ENCODE measurements at regions not wholly inside any gene's neighbourhood (a gene's known extent, or its start where the extent isn't known, plus 50 kb on each side); places are given as distances from the start of the nearest gene placed in this dataset.

DNA sequence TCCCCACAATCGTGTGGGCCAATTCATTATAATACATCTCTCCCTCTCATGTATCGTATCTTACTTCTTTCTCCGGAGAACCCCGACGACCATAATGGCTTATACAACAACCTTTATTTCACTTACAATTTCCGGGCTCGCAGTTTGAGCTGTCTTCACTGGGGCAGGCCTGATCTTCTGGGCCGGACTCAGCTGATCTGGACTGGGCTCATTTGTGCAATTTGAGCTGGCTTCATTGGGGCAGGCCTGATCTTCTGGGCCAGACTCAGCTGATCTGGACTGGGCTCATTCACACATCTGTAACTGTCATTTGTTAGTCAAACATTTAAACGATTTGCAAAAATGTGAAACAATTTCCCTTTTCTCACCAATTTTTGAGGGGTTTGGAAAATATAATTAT is 171.5 kb upstream of the FRG1 start:
- DNase-seq (no peak), ATAC-seq (no peak)
- no peak overlapping the region for H3K27ac Mint-ChIP-seq
- H3K4me1 Mint-ChIP-seq, result no peaks in the 10 kb centered on the region
- H3K9me3 ChIP-seq (ENCODE audit: control insufficient read depth, low read length, poor library complexity, severe bottlenecking), result no peaks in the 10 kb centered on the region
- no peaks in the 10 kb centered on the region for H3K36me3 Mint-ChIP-seq (ENCODE audit: low read depth)
- H3K27me3 Mint-ChIP-seq, result peaks cover 5% of the 10 kb centered on the region
- H3K4me3 Mint-ChIP-seq, result no peak overlapping the region

DNA sequence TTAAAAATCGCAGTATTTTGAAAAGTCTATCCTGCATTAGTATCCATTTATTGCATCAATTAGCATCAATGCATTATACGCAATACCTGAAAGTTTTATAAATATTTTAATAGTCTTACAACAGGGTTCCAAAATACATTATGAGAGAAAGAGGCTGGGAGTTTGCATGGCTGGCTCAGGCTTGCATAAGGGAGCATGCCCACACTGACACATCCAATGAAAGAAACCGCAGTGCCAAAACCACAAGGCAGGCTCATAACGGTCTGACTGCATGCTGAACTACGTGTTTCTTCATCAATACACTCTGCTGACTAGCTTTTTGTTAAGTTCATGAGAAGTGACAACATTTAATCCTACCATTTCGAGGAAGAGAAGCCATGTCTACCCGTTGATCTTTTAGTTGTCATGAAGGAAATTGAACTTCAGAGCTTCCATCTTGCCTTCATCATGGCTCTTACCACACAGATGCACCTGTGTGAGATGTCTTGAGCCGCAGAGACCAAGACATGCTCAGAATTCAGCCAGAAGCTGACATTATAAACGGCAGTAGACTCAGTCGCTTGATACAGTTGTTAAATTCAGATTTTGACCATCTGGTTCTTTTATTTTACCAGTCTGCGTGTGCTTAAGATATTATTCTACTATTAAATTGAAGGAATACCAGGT is 168.8 kb upstream of the FRG1 start:
- H3K27ac Mint-ChIP-seq, result no peak overlapping the region
- no peaks in the 10 kb centered on the region for H3K27me3 Mint-ChIP-seq
- no peaks in the 10 kb centered on the region for H3K9me3 ChIP-seq (ENCODE audit: control insufficient read depth, low read length, poor library complexity, severe bottlenecking)
- no peak for ATAC-seq
- no peaks in the 10 kb centered on the region for H3K4me1 Mint-ChIP-seq
- DNase-seq, result no peak
- H3K36me3 Mint-ChIP-seq (ENCODE audit: low read depth), result no peaks in the 10 kb centered on the region
- H3K4me3 Mint-ChIP-seq, result no peak overlapping the region

DNA sequence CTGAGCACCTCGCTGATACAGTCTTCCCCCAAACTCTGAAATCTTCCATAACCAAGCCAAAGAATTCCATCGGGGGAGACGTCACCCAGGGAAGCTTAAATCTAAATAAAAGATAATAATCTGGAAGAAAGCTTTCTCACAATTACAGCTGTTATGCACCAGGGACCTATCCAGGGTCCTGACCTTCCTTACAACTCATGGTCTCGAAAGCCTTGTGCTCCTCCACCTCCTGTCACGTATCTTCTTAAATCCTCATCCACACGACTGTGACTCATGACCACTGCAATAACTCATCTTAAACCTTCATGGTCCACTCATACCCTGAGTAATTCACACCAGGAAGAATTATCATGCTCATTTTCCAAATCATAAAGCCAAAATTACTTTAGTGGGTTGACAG is 166.8 kb upstream of the FRG1 start:
- no peak for ATAC-seq
- Mint-ChIP-seq H3K27me3 (peaks cover 6% of the 10 kb centered on the region), H3K27ac (no peak overlapping the region), H3K4me3 (no peak overlapping the region), H3K4me1 (no peaks in the 10 kb centered on the region), H3K36me3 (ENCODE audit: low read depth) (no peaks in the 10 kb centered on the region)
- DNase-seq, result no peak
- no peaks in the 10 kb centered on the region for H3K9me3 ChIP-seq (ENCODE audit: control insufficient read depth, low read length, poor library complexity, severe bottlenecking)

DNA sequence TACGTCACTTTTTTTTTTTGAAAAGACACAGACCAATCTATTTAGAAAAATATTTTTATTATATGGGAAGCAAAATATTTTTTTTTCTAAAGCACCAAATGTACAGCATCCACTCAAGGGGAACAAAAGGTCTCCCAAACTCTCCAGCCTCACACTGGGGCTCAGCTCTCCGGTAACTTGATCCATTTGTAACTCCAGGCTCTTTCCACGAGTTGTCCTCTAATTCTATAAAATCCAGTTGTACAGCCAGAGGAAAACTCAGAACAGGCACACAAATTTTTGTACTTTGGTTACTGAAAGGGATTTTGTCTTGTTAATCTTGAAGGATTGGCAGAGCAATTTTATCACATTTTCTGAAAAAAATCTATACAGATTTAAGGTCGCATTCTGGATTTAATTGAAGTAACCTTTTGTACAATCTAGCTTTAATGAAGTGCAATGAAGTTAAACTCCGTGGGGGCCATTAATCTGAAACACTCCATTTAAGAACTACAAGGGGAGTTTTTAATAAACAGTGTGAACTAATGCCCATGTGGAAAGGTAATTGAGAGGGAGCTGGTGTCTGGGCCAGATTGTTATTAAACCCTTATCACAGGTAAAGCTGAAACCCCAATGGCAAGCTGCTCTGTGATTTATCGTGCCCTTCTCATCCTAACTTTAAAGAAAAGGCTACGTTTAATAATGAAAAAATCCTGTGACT is 161.2 kb upstream of the FRG1 start:
- H3K9me3 ChIP-seq (ENCODE audit: control insufficient read depth, low read length, poor library complexity, severe bottlenecking), result no peaks in the 10 kb centered on the region
- Mint-ChIP-seq H3K4me3 (no peak overlapping the region), H3K27ac (no peak overlapping the region), H3K36me3 (ENCODE audit: low read depth) (no peaks in the 10 kb centered on the region), H3K27me3 (peaks cover 6% of the 10 kb centered on the region), H3K4me1 (no peaks in the 10 kb centered on the region)
- DNase-seq (no peak), ATAC-seq (no peak)

DNA sequence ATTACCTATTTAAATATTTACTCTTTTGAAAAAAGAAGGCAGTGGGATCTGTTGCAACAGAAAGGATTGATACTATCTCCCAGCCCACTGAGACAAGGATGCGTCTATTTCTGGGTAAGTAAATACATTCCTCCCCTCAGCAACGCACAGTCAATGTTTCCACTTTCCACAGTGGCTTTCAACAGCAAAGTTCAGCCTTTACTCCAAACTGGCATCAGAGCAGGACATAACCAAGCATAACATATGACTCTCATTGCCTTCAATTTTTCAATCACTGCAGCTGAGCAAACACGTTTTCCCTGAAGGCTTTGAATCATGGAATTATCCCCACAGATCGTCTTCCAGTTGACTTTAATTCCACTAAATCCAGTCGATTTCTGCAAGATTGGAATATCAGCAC is 160.3 kb upstream of the FRG1 start:
- no peaks in the 10 kb centered on the region for H3K9me3 ChIP-seq (ENCODE audit: control insufficient read depth, low read length, poor library complexity, severe bottlenecking)
- Mint-ChIP-seq H3K27ac (no peak overlapping the region), H3K4me1 (no peaks in the 10 kb centered on the region), H3K27me3 (peaks cover 6% of the 10 kb centered on the region), H3K36me3 (ENCODE audit: low read depth) (no peaks in the 10 kb centered on the region), H3K4me3 (no peak overlapping the region)
- no peak for ATAC-seq
- no peak for DNase-seq

DNA sequence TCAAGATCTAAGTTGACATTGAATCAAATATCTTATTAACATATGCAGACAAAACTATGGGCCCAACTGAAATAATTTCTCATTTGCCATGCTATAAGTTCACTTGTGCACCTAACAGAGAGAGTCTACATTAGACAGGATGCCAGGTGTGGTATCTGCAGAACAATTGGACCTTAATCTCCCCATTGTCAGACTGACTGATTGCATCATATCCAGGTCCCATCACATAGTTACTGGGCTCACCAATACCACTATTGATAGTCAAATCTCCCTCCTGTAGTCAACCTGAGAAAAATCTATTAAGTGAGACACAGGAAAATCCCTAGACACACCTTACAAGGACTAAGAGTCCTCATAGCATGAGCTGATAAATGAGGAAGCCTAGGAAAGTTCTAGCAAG is 156.0 kb upstream of the FRG1 start:
- Mint-ChIP-seq H3K36me3 (ENCODE audit: low read depth) (no peaks in the 10 kb centered on the region), H3K27me3 (peaks cover 23% of the 10 kb centered on the region), H3K27ac (no peak overlapping the region), H3K4me1 (no peaks in the 10 kb centered on the region), H3K4me3 (no peak overlapping the region)
- DNase-seq (no peak), ATAC-seq (no peak)
- no peaks in the 10 kb centered on the region for H3K9me3 ChIP-seq (ENCODE audit: control insufficient read depth, low read length, poor library complexity, severe bottlenecking)

DNA sequence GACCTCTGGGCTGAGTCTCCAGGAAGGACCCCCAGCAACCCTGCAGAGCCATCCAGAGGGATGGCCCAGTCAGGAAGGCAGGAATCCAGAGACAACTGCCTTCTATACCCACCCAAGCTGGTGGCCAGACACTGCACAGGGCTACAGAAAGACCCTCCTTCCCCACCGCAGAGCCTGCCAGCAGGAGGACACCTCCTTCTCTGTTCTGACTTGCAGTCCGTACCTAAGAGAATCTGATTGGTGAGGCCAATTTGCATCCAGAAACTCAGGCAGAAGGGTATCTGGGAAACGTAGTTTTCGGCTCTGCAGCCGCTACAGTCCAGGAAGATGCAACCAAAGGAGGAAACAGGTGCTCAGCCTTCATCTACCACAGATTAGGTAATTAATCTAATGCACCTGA is 155.4 kb upstream of the FRG1 start:
- Mint-ChIP-seq H3K36me3 (ENCODE audit: low read depth) (no peaks in the 10 kb centered on the region), H3K4me3 (no peak overlapping the region), H3K4me1 (no peaks in the 10 kb centered on the region), H3K27ac (no peak overlapping the region), H3K27me3 (peaks cover 23% of the 10 kb centered on the region)
- DNase-seq (no peak), ATAC-seq (no peak)
- H3K9me3 ChIP-seq (ENCODE audit: control insufficient read depth, low read length, poor library complexity, severe bottlenecking), result no peaks in the 10 kb centered on the region

DNA sequence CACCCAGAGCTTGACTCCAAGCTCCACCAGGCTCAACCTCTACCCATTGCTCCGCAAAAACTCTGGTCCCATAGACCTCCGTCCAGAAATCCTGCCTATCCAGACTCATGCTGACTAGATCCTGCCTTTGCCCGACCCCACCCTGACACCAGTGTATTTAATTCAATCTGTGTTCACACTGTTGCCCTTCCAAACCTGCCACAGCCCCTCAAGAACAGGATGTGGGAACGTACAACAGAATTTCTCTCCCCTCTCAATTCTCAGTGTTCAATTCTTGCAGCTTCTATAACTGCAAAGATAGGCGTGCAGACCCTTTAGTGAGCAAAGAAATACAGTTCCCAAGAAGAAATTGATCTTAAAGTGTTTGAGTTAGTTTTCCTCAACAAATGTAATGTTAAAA is 154.2 kb upstream of the FRG1 start:
- DNase-seq, result no peak
- H3K27ac Mint-ChIP-seq, result no peak overlapping the region
- peaks cover 3% of the 10 kb centered on the region for H3K4me1 Mint-ChIP-seq
- H3K4me3 Mint-ChIP-seq, result no peak overlapping the region
- no peaks in the 10 kb centered on the region for H3K36me3 Mint-ChIP-seq (ENCODE audit: low read depth)
- no peak for ATAC-seq
- no peaks in the 10 kb centered on the region for H3K9me3 ChIP-seq (ENCODE audit: control insufficient read depth, low read length, poor library complexity, severe bottlenecking)
- H3K27me3 Mint-ChIP-seq, result peaks cover 32% of the 10 kb centered on the region

DNA sequence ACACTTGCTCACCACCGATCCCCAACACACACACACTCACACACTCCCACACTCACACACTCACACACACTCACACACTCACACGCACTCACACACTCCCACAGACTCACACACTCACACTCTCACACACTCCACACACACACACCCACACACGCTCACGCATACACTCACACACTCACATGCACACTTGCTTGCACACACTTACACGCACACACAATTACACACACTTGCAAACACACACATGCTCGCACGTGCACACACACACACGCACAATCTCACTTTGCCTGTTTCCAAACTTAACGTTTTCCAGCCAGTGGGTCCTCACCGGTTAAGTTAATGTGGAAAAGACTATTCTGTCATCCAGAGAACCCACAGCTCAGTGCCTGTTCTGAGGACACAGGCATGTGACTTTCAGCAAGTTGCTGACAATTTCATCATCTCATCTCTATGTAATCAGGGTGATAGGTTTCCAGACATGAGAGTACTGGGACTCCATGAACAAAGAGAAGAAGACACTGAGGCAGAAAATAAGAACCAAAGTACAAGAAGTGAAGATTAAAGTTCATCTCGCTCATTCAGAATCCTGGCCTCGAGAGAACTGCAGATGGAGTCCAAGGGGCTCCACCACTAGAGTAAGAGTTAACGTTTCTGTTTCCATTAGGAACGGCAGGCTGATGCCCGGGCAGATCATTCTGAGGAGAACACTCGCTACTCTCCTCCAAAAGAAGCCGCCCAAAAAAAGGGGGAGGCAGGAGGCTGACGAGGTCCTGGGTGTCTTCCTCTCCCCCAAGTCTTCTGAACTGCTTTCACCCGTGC is 153.2 kb upstream of the FRG1 start:
- Mint-ChIP-seq H3K27me3 (peaks cover 38% of the 10 kb centered on the region), H3K27ac (no peak overlapping the region), H3K4me1 (peaks cover 3% of the 10 kb centered on the region), H3K4me3 (no peak overlapping the region), H3K36me3 (ENCODE audit: low read depth) (no peaks in the 10 kb centered on the region)
- DNase-seq, result no peak
- ATAC-seq, result no peak
- no peaks in the 10 kb centered on the region for H3K9me3 ChIP-seq (ENCODE audit: control insufficient read depth, low read length, poor library complexity, severe bottlenecking)

DNA sequence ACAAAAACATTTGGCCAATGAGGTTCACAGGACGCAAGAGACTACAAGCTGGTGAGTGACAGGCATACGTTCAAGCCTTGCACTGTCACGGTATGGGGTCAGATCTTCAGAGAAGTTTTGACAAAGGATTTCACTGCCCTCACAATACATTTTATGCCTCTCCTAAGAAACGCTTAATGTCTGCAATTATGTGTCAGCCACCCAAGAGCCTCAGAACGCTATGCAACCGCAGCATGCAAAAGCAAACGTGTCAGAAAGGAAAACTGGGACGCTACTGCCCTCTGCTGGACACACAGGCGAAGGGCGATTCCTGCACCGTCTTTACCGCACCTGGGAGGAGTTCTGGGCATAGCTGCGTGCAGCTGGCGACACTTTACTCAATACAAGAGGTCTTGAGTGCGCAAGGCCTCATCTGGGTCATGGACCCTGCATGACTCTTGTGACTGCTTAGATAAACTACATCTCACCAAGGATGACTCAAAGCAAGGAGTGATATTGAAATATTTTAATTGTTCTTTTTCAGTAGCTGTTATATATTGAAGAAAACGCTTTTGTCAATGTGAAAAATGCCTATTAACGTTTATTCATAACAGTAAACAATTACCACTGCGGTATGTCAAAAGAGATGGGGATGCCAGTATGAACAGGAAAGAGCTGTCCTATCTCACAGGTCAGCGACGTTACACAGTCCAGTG is 147.6 kb upstream of the FRG1 start:
- no peaks in the 10 kb centered on the region for H3K9me3 ChIP-seq (ENCODE audit: control insufficient read depth, low read length, poor library complexity, severe bottlenecking)
- Mint-ChIP-seq H3K4me1 (peaks cover 9% of the 10 kb centered on the region), H3K27me3 (peaks cover 38% of the 10 kb centered on the region), H3K4me3 (no peak overlapping the region), H3K36me3 (ENCODE audit: low read depth) (no peaks in the 10 kb centered on the region), H3K27ac (no peak overlapping the region)
- DNase-seq (peak; percentile 13 to 39 (median 18)), ATAC-seq (peak; percentile 78)

DNA sequence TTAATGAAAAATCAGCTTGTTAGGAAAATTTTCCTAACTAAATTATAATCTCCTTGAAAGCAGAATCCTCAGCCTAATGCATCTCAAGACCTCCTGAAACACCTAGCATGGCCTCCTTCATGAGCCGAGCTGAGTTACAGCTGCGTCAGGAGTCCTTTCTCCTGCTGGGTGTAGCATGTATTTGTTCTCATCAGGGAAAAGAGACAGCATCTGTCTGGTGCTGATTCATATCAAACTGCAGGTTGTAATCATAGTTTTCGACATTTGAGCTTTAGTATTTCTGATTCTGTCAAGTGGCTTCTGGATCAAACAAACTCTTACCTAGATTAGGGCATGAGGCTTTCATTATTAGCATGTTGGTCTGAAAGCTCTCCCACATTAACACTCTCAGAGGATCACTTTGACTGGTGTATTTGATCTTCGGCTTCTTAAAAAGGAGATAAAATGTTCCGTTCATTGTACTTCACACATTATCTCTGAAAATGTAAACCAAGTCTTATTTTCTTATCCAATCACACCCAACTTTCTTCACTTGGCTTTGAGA is 140.1 kb upstream of the FRG1 start:
- H3K4me1 Mint-ChIP-seq, result no peaks in the 10 kb centered on the region
- ATAC-seq (no peak), DNase-seq (no peak)
- no peaks in the 10 kb centered on the region for H3K9me3 ChIP-seq (ENCODE audit: control insufficient read depth, low read length, poor library complexity, severe bottlenecking)
- H3K27me3 Mint-ChIP-seq, result peaks cover 9% of the 10 kb centered on the region
- no peak overlapping the region for H3K4me3 Mint-ChIP-seq
- H3K27ac Mint-ChIP-seq, result no peak overlapping the region
- no peaks in the 10 kb centered on the region for H3K36me3 Mint-ChIP-seq (ENCODE audit: low read depth)

DNA sequence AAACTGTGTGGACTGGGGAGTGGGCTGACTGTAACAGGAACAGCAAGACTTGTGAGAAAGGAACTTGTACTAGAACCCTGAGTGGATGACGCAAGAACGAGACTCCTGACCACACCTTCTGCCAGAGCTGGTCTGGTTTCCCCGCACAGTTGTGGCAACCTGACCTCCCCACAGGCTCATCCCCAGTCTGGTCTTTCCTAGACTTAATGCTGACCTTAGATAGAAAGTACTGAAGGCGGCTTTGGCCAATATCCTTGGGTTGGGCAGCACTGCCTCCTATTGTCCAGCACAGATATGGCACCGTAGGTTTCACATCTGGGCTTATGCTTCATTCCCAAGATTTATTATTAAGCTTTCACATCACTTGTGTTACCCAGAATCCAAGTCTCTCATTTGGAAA is 137.8 kb upstream of the FRG1 start:
- Mint-ChIP-seq H3K27ac (no peak overlapping the region), H3K36me3 (ENCODE audit: low read depth) (no peaks in the 10 kb centered on the region), H3K4me3 (no peak overlapping the region), H3K4me1 (no peaks in the 10 kb centered on the region), H3K27me3 (no peaks in the 10 kb centered on the region)
- H3K9me3 ChIP-seq (ENCODE audit: control insufficient read depth, low read length, poor library complexity, severe bottlenecking), result no peaks in the 10 kb centered on the region
- DNase-seq (no peak), ATAC-seq (no peak)

DNA sequence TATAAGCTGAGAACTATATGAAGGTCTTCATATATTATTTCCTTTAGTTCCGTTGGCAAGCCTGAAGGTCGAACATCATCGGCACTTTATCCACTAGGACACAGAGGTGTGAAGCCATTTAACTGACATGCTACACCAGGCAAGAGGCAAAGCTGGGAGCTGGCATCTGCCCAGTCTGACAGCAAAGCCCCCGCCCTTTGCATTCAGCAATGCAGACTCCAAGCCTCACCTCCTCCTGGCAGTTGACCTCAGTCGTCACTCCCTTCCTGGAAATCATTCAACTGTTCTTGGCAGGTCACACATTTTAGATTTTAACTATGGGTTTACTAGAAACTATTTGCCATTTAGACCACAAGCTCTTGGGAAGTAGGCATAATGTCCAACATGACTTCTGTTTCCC is 135.8 kb upstream of the FRG1 start:
- H3K4me3 Mint-ChIP-seq, result no peak overlapping the region

More for the DNA sequence above, 135.8 kb upstream of the FRG1 start:
- H3K36me3 Mint-ChIP-seq (ENCODE audit: low read depth), result no peaks in the 10 kb centered on the region
- no peak overlapping the region for H3K27ac Mint-ChIP-seq
- ATAC-seq (no peak), DNase-seq (no peak)
- H3K9me3 ChIP-seq (ENCODE audit: control insufficient read depth, low read length, poor library complexity, severe bottlenecking), result no peaks in the 10 kb centered on the region
- no peaks in the 10 kb centered on the region for H3K27me3 Mint-ChIP-seq
- H3K4me1 Mint-ChIP-seq, result no peaks in the 10 kb centered on the region

All from T-helper 17 cell (primary cell).